Skeletal muscle cell (primary cell): ENCODE measurements at regions not wholly inside any gene's neighbourhood (a gene's known extent, or its start where the extent isn't known, plus 50 kb on each side); places are given as distances from the start of the nearest gene placed in this dataset.

ENCODE experiments used
- DNase-seq: peaks from one replicate; pipeline ENCODE4 v3.0.0-alpha.2; 2010; ENCODE audit warnings: low read depth
- H3K4me3 ChIP-seq: 2 replicates; pipeline ENCODE4 v1.5.1; 2011; ENCODE audit warnings: low read depth, mild to moderate bottlenecking, control low read depth, low read length, moderate library complexity

- H3K4me3 ChIP-seq, result no peak overlapping the region
- DNase-seq, result no peak
Observed at GRCh38 chr5:51013036-51013435, 346.6 kb downstream of the PARP8 start.

GRCh38 chr5:51018423-51018822 is 352.0 kb downstream of the PARP8 start:
- no peak for DNase-seq
- no peak overlapping the region for H3K4me3 ChIP-seq

DNA sequence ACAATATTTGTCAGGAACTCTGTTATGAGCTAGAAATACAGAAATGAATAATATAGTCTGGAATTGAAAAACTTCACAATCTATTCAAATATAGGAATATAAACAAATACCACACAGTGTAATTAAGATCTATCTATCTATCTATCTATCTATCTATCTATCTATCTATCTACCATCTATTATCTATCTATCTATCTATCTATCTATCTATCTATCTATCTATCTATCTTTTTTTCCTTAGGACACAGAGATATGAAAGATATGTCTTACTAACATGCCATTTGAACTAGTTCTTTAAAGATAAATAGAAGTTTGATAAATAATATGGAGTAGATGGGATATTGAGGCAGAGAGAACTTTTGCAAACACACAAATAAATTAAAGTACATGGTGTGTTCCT is 357.8 kb downstream of the PARP8 start:
- no peak for DNase-seq
- H3K4me3 ChIP-seq, result no peak overlapping the region

DNA sequence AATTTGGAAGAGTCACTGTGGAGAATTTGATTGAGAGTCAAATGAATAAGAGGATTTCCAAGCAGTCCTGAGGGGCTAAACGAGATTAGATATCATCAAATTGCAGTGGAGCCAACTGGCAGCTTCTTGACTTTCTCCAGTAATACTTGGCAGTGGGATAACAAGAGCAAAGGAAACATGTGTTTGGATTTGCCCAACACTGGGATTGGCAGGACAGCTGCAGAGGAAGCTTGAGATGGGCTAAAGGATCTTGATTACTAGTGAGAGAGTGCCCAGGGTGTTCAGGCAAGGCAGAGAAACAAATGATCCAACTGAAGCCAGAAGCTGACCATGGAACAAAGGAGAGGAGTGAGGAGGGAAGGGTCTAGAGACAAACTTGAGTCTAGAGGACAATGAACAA is 356.0 kb upstream of the ISL1 start:
- DNase-seq, result no peak
- no peak overlapping the region for H3K4me3 ChIP-seq

- H3K4me3 ChIP-seq, result no peak overlapping the region
- DNase-seq, result no peak
Observed at GRCh38 chr5:51028394-51028793, 354.9 kb upstream of the ISL1 start.

GRCh38 chr5:51033215-51033614 is 350.0 kb upstream of the ISL1 start:
- no peak overlapping the region for H3K4me3 ChIP-seq
- DNase-seq, result no peak

- H3K4me3 ChIP-seq, result no peak overlapping the region
- DNase-seq, result no peak
Observed at GRCh38 chr5:51034222-51034901, 348.9 kb upstream of the ISL1 start.

DNA sequence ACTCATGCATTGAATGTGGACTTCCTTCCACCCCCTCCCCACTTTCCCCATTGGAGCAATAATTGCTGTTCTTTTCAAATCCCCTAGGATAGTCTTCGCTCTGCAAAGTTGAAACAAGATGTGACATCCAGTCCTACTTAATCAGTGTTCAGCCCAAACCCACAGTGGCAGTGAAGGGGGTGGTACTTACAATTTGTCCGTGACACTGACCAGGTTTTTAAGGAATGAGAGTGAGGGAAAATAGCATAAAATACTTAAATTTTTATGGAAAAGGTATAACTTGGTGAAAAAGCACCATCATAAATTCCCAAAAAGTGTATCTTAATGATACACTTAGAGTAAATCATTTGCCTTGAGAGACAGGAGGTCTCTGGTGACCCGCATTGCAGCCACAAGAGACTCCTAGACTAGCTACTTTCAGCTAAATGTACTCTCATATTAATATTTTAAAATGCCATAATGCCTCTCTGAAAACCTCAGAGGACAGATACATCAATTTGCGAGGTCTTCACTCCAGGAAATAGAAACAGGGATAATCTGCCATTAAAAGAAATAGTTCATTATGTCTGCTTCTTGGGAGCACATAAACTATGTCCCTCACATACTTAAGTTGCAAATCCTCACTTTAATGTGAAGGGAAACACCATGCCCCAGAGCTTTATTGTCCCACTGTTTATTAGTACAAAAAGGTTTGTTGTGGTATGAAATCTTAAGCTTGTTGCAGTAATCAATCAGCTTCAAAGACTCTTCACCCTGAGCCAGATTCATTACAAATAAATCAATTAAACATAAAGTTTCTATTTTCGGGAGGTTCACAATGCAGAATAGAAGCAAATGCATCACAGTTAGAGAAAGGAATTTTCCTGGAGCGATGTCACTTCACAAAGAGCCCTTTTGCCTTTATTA is 343.6 kb upstream of the ISL1 start:
- DNase-seq, result no peak
- H3K4me3 ChIP-seq, result no peak overlapping the region

DNA sequence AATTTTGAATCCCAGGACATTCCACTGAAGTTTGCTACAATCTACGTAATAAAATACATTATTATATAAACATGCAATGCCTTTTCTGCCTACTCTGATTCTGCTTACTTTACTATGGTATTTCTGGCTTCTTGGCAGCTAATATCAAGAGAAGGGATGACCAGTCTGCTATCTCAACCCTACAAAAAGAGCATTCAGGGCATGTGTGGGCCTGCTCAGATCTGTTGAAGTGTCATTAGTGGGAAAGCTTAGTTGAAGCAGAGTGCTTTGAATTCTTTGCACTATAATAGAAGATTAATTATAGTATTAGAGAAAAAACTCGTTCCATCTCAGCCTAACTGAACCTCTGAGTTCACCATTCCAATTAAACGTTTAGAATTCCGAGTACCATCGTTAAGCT is 339.5 kb upstream of the ISL1 start:
- no peak for DNase-seq
- no peak overlapping the region for H3K4me3 ChIP-seq

GRCh38 chr5:51047369-51047768 is 335.9 kb upstream of the ISL1 start:
- no peak for DNase-seq
- H3K4me3 ChIP-seq, result no peak overlapping the region

- no peak for DNase-seq
- no peak overlapping the region for H3K4me3 ChIP-seq
Observed at GRCh38 chr5:51053361-51053760, 329.9 kb upstream of the ISL1 start.

DNA sequence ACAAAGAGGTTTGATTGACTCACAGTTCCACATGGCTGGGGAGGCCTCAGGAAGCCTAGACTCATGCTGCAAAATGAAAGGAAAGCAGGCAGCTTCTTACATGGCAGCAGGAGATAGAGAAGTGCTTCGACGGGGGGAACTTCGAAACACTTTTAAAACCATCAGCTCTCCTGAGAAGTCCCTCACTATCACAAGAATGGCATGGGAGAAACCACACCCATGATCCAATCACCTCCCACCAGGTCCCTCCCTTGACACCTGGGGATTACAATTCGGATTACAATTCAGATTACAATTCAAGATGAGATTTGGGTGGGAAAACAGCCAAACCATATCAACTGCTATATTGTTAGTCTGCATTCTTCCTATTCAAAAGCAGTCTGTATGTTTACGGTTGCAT is 322.3 kb upstream of the ISL1 start:
- DNase-seq, result no peak
- H3K4me3 ChIP-seq, result no peak overlapping the region

- no peak for DNase-seq
- H3K4me3 ChIP-seq, result no peak overlapping the region
Observed at GRCh38 chr5:51072937-51073336, 310.3 kb upstream of the ISL1 start.

DNA sequence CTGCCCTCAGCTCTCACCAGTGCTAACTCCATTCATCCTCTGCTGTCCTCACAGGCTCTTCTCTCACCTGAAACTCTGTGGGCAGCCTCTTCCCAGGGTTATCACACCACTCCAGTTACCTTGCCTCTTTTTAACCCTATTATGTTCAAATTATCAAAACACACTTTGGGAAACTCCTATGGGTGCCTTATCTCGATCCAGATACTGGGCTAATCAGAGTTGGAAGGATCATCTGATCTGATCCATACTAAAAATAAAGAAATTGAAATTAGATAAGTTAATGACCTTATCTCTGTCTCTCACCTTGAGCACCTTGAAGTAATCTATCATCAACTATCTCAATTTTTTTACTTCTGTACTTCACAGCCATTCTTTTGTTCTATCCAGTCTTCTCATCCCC is 300.5 kb upstream of the ISL1 start:
- no peak overlapping the region for H3K4me3 ChIP-seq
- DNase-seq, result no peak

GRCh38 chr5:51091816-51092215 is 291.4 kb upstream of the ISL1 start:
- H3K4me3 ChIP-seq, result no peak overlapping the region
- no peak for DNase-seq

- DNase-seq, result no peak
- no peak overlapping the region for H3K4me3 ChIP-seq
Observed at GRCh38 chr5:51095486-51095885, 287.8 kb upstream of the ISL1 start.

DNA sequence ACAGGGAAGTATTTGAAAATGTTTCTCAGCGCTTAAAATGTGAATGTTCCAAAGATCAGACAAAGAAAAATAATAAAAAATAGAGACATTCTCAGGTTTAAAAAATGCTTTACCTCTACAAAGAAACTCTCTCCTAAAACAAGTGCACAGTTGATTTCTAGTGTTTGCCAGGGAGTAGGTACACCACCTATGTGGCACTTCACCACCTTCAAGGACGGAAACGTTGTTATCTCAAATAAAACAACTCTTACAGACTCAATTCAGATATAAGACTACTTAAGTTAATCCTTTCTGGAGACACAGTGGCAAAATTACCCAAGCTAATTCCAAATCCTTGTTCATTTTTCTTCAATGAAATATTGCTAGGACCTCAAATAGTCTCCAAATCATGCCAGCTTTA is 286.4 kb upstream of the ISL1 start:
- DNase-seq, result no peak
- H3K4me3 ChIP-seq, result no peak overlapping the region

- DNase-seq, result no peak
Observed at GRCh38 chr5:51099173-51099853, 283.9 kb upstream of the ISL1 start.

DNA sequence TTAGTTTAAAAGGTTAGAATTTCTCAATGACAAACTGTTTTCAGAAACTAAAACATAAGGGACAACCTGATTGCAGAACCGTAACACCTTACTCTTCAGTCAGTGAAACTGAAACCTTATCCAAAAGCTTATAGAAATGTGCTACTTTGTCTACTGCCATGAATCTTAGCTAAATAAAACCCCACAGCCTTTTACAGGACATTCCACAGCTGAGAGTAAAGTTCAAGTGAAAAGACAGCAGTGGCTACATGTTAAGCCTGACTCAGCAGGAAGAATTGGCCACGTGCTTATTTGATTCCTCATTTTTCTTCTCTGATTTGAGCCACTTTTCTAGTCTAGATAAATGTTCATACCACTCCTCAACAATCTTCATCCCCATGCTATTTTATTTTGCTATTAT is 278.7 kb upstream of the ISL1 start:
- no peak overlapping the region for H3K4me3 ChIP-seq
- no peak for DNase-seq

More at GRCh38 chr5:51099173-51099853, 283.9 kb upstream of the ISL1 start:
- H3K4me3 ChIP-seq, result no peak overlapping the region

GRCh38 chr5:51109786-51110410 is 273.4 kb upstream of the ISL1 start:
- DNase-seq, result no peak
- no peak overlapping the region for H3K4me3 ChIP-seq
